HG02610 (cell line): ENCODE measurements at regions not wholly inside any gene's neighbourhood (a gene's known extent, or its start where the extent isn't known, plus 50 kb on each side); places are given as distances from the start of the nearest gene placed in this dataset.

Experiments
- ATAC-seq: cut with Tn5 transposase; IDR thresholded peaks from one replicate; pipeline ENCODE4 v1.9.1; 2021; ENCODE audit warnings: mild to moderate bottlenecking, moderate library complexity; ENCODE audit not compliant: unreplicated experiment

- no peak for ATAC-seq
Measured at GRCh38 chr6:2505624-2506023, 245.1 kb downstream of the MYLK4 start.

- no peak for ATAC-seq
Measured at GRCh38 chr6:2504495-2505064, 246.1 kb downstream of the MYLK4 start.

- ATAC-seq: no peak
Measured at GRCh38 chr6:2503816-2504494, 246.8 kb downstream of the MYLK4 start.

- ATAC-seq: no peak
Measured at GRCh38 chr6:2502998-2503674, 247.6 kb downstream of the MYLK4 start.

- ATAC-seq: no peak
Measured at GRCh38 chr6:2502096-2502997, 248.4 kb downstream of the MYLK4 start.

GRCh38 chr6:2497922-2498623, 252.6 kb downstream of the MYLK4 start:
- no peak for ATAC-seq

GRCh38 chr6:2496291-2496690, 250.9 kb upstream of the GMDS start:
- ATAC-seq: no peak

- no peak for ATAC-seq
Measured at GRCh38 chr6:2492686-2493523, 247.5 kb upstream of the GMDS start.

- ATAC-seq: no peak
Measured at GRCh38 chr6:2491137-2491536, 245.7 kb upstream of the GMDS start.

GRCh38 chr6:2488578-2488977, 243.2 kb upstream of the GMDS start:
- ATAC-seq: no peak

GRCh38 chr6:2485116-2485515, 239.7 kb upstream of the GMDS start:
- ATAC-seq: no peak

- ATAC-seq: no peak
Measured at GRCh38 chr6:2482773-2483172, 237.4 kb upstream of the GMDS start.

- no peak for ATAC-seq
Measured at GRCh38 chr6:2481307-2481706, 235.9 kb upstream of the GMDS start.

- no peak for ATAC-seq
Measured at GRCh38 chr6:2480267-2480966, 235.0 kb upstream of the GMDS start.

- no peak for ATAC-seq
Measured at GRCh38 chr6:2478200-2478599, 232.8 kb upstream of the GMDS start.

- ATAC-seq: no peak
Measured at GRCh38 chr6:2477666-2478065, 232.3 kb upstream of the GMDS start.

GRCh38 chr6:2477250-2477649, 231.8 kb upstream of the GMDS start:
- ATAC-seq: no peak

- no peak for ATAC-seq
Measured at GRCh38 chr6:2476376-2476775, 231.0 kb upstream of the GMDS start.

- no peak for ATAC-seq
Measured at GRCh38 chr6:2471472-2471871, 226.1 kb upstream of the GMDS start.
